ENCODE measurements at regions not wholly inside any gene's neighbourhood (a gene's known extent, or its start where the extent isn't known, plus 50 kb on each side); places are given as distances from the start of the nearest gene placed in this dataset.

DNA sequence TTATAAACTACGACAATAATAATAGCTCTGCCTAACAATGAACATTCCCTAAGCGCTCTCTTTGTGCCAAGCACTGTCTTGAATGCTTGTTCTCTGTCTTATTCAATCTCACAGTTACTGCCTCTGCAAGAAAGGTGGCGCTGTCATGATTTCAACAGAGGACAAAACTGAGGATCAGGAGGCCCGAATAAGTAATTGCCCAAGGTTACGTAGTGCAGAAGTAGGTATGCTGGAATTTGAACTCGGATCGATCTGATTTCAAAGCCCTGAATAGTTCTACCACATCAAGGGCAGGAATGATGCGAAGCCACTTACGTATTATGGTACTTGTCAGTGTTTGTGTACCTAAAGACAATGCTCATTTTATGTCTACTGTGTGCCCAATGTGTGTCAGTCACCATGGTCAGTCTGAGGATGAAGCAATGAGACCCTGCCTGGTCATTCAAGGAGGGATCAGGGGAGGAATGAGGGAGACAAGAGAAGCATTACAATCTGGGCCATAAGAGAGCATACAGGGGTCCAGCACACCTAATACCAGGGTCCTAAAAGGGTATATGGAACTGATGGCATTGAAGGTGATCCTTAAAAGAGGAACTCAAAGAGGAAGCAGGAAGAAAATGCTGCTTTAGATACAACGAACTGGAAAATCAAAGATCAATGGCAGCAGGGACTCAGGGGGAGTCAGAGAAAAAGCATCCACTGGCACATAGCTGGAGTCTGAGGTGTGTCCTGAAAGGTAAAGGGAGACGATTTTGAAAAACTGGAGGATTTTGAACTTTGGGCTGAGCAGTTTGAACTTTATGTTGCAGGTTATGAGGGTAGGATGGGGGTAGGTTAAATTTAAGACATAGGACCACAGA, 389.2 kb downstream of the PLPP3 start:
- peak in 2 of 4 donors; percentile 9 to 10 for TF ChIP-seq CTCF (IDR thresholded peaks at IDR 0.05)
- no peak for TF ChIP-seq POLR2A (IDR thresholded peaks at IDR 0.05)
- no peak for DNase-seq
- 72% methylated on average over 10 of the region's 11 CpGs for WGBS (ENCODE audit: insufficient coverage, low coverage, low lambda C conversion rate, missing lambda C conversion rate)
- Histone ChIP-seq H3K27ac (no peak overlapping the region), H3K4me1 (no peaks in the 10 kb centered on the region), H3K36me3 (no peaks in the 10 kb centered on the region), H3K9me3 (no peaks in the 10 kb centered on the region), H3K27me3 (no peaks in the 10 kb centered on the region), H3K4me3 (no peak overlapping the region)
- intact Hi-C loops (cut with DNase I): no loop called here
- no peak for ATAC-seq

- ATAC-seq (no peak), DNase-seq (no peak)
- Histone ChIP-seq H3K36me3 (no peaks in the 10 kb centered on the region), H3K4me1 (no peaks in the 10 kb centered on the region), H3K4me3 (no peak overlapping the region), H3K9me3 (no peaks in the 10 kb centered on the region), H3K27ac (no peak overlapping the region), H3K27me3 (no peaks in the 10 kb centered on the region)
- TF ChIP-seq POLR2A (IDR thresholded peaks at IDR 0.05) (no peak), CTCF (IDR thresholded peaks at IDR 0.05) (no peak)
- WGBS (ENCODE audit: insufficient coverage, low coverage, low lambda C conversion rate, missing lambda C conversion rate): 77% methylated on average over 2 of the region's 2 CpGs
- intact Hi-C loops (cut with DNase I): no loop called here
These were observed 389.9 kb downstream of the PLPP3 start for GRCh38 chr1:56189454-56189853.

DNA sequence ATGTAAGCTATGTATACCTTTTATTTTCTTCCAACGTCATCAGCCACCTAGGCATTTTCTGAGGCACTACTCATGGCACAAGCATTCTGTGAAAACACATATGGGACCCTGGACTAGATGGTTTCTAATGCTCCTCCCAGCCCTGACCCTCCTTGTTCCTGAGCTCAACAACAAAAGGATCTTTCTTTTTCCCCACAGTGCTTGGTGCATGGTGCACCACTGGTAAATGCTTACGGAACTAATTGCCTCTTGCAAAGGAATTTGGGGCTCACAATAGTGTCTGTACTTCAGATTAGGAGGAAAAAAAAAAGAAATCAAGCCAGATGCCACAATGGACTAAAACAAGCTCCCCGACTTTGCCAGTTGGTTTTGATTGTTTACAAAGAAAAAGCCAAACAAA, 390.5 kb downstream of the PLPP3 start:
- no peak for TF ChIP-seq CTCF (IDR thresholded peaks at IDR 0.05)
- TF ChIP-seq POLR2A (IDR thresholded peaks at IDR 0.05): no peak
- intact Hi-C loops (cut with DNase I): no loop called here
- H3K4me1 ChIP-seq: no peaks in the 10 kb centered on the region
- 68% methylated on average over 3 of the region's 3 CpGs for WGBS (ENCODE audit: insufficient coverage, low coverage, low lambda C conversion rate, missing lambda C conversion rate)
- DNase-seq: no peak
- no peak for ATAC-seq
- no peak overlapping the region for H3K4me3 ChIP-seq
- H3K27me3 ChIP-seq: no peaks in the 10 kb centered on the region
- H3K9me3 ChIP-seq: no peaks in the 10 kb centered on the region
- no peak overlapping the region for H3K27ac ChIP-seq
- H3K36me3 ChIP-seq: no peaks in the 10 kb centered on the region

- H3K4me1 ChIP-seq: no peaks in the 10 kb centered on the region
- H3K27ac ChIP-seq: no peak overlapping the region
- WGBS (ENCODE audit: insufficient coverage, low coverage, low lambda C conversion rate, missing lambda C conversion rate): 54% methylated on average over 3 of the region's 3 CpGs
- H3K27me3 ChIP-seq: no peaks in the 10 kb centered on the region
- TF ChIP-seq CTCF (IDR thresholded peaks at IDR 0.05) (no peak), POLR2A (IDR thresholded peaks at IDR 0.05) (no peak)
- ATAC-seq: no peak
- intact Hi-C loops (cut with DNase I): no loop called here
- no peaks in the 10 kb centered on the region for H3K9me3 ChIP-seq
- no peak for DNase-seq
- H3K36me3 ChIP-seq: no peaks in the 10 kb centered on the region
- H3K4me3 ChIP-seq: no peak overlapping the region
These were observed 391.1 kb downstream of the PLPP3 start for GRCh38 chr1:56188221-56188620.
